Tibial artery (tissue), 4 donors: ENCODE measurements at regions not wholly inside any gene's neighbourhood (a gene's known extent, or its start where the extent isn't known, plus 50 kb on each side); places are given as distances from the start of the nearest gene placed in this dataset.

Source experiments
- DNase-seq, 2 donors: peaks; one replicate each; pipeline ENCODE4 v3.0.0-alpha.2; 2019
- H3K27ac ChIP-seq, 2 donors: fragments of 200-600 bp; sonication (generic) in 1 of 2; 1 replicate in 1 of 2; 2 replicates in 1 of 2; pipeline ENCODE4 v1.5.1; 2018 to 2019; ENCODE audit warnings: mild to moderate bottlenecking in 1 of 2
- H3K27me3 ChIP-seq, 2 donors: fragments of 200-600 bp; sonication (generic) in 1 of 2; one replicate each; pipeline versions ENCODE4 v1.5.1 to v1.6.0; 2016 to 2019
- H3K36me3 ChIP-seq, 3 donors: fragments of 200-600 bp; sonication (generic) in 2 of 3; one replicate each; pipeline ENCODE4 v1.5.1; 2016 to 2019; ENCODE audit warnings: mild to moderate bottlenecking in 2 of 3
- H3K4me1 ChIP-seq, 4 donors: fragments of 200-600 bp; sonication (generic) in 2 of 4; 1 replicate in 3 of 4; 2 replicates in 1 of 4; pipeline ENCODE4 v1.5.1; 2016 to 2019
- H3K4me3 ChIP-seq, 2 donors: fragments of 200-600 bp; sonication (generic) in 1 of 2; 1 replicate in 1 of 2; 2 replicates in 1 of 2; pipeline ENCODE4 v1.5.1; 2018 to 2019; ENCODE audit warnings: mild to moderate bottlenecking in 2 of 2
- H3K9me3 ChIP-seq, 3 donors: fragments of 200-600 bp; sonication (generic) in 1 of 3; one replicate each; pipeline ENCODE4 v1.5.1; 2016 to 2019
- intact Hi-C: fragments of 100-400 bp; cut with DNase I; formaldehyde crosslinking; loops from one replicate; pipeline ENCODE4 v1.15.0; 2023; ENCODE audit warnings: low total_unique reads
- TF ChIP-seq, protein P1 (sequence below), 2 experiments: fragments of 200-600 bp in 1 of 2; fragments of 450-650 bp in 1 of 2; IDR thresholded peaks; one replicate each; pipeline ENCODE4 v1.5.1; 2017 to 2019; ENCODE audit warnings: antibody characterized with exemption in 2 of 2, mild to moderate bottlenecking in 1 of 2, moderate library complexity in 1 of 2

DNA sequence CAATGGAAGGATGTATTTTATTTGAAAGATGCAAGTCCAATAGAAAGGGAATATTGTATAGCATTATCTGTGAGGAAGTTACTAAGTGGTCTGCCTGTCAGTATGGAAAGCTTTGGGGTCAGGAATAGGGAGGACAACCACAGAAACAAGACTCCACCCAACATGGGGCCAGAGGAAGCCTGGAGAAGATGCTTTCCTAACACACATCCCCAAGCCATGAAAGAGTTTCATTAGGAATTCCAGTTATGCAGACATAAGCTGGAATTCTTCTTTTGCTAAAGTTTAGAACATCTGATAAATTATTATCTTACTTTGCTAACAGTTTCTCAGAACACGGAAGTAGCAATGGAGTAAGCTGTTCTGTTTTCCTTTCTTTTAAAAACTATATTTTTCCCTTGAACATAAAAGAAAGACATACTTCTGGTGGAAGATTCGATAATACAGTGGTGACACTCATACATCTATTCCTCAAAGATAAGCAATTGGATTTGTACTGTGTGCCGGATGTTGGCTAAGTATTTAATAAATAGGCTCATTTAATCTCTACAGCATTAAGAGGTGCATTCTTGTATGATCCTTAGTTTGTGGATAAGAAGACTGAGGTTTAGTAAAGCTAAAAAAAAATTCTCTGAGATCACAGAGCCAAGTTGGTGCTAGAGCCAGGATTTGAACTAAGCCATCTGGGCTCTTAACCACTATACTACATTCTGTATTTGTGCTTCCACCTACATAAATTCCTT lies 51.0 kb upstream of the GAS7 start:
- H3K4me1 ChIP-seq, result no peaks in the 10 kb centered on the region

More for the DNA sequence above, 51.0 kb upstream of the GAS7 start:
- H3K9me3 ChIP-seq, result no peaks in the 10 kb centered on the region
- no peak overlapping the region for H3K27ac ChIP-seq
- H3K36me3 ChIP-seq, result no peaks in the 10 kb centered on the region
- no peak for DNase-seq
- no peaks in the 10 kb centered on the region for H3K27me3 ChIP-seq
- no peak overlapping the region for H3K4me3 ChIP-seq
- TF ChIP-seq, protein P1, sequence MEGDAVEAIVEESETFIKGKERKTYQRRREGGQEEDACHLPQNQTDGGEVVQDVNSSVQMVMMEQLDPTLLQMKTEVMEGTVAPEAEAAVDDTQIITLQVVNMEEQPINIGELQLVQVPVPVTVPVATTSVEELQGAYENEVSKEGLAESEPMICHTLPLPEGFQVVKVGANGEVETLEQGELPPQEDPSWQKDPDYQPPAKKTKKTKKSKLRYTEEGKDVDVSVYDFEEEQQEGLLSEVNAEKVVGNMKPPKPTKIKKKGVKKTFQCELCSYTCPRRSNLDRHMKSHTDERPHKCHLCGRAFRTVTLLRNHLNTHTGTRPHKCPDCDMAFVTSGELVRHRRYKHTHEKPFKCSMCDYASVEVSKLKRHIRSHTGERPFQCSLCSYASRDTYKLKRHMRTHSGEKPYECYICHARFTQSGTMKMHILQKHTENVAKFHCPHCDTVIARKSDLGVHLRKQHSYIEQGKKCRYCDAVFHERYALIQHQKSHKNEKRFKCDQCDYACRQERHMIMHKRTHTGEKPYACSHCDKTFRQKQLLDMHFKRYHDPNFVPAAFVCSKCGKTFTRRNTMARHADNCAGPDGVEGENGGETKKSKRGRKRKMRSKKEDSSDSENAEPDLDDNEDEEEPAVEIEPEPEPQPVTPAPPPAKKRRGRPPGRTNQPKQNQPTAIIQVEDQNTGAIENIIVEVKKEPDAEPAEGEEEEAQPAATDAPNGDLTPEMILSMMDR (IDR thresholded peaks at IDR 0.05), result no peak
- intact Hi-C loops, result loop anchor here (5.0 kb wide), 1 partner anchor 48 kb away; no protein-coding TSS in a partner anchor
